AML-193 (cell line): ENCODE measurements at regions not wholly inside any gene's neighbourhood (a gene's known extent, or its start where the extent isn't known, plus 50 kb on each side); places are given as distances from the start of the nearest gene placed in this dataset.
"Not testable (repeated sequence)": the region's sequence is repeated elsewhere in the genome, so short reads cannot be mapped to it uniquely, and the experiment has no call there.

Experiments used
- DNase-seq, 2 experiments: peaks; one replicate each; lab custom pipeline; 2025; lab: John Stamatoyannopoulos, UW

DNA sequence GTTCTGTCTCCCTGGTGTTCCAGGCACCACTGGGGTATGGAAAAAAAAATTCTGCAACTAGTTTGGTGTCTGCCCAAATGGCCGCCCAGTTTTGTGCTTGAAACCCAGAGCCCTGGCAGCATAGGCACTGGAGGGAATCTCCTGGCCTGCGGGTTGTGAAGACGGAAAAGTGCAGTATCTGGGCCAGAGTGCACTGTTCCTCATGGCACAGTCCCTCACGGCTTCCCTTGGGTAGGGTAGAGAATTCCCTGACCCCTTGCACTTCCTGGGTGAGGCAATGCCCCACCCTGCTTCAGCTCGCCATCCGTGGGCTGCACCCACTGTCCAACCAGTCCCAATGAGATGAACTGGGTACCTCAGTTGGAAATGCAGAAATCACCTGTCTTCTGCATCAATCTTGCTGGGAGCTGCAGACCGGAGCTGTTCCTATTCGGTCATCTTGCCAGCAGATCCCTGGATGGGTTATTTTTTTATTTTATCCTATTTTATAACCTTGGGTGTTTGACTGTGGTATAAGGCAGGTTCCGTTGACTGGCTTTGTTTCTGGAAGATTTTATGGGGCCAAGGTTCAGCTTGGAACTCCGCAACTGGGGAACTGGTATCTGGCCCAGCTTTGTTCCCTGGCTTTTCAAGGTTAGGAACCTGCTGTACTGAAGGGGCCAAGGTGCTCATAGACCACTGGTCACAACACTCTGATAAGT is 59.5 kb upstream of the IRAK1BP1 start:
- DNase-seq = not testable (repeated sequence)

DNA sequence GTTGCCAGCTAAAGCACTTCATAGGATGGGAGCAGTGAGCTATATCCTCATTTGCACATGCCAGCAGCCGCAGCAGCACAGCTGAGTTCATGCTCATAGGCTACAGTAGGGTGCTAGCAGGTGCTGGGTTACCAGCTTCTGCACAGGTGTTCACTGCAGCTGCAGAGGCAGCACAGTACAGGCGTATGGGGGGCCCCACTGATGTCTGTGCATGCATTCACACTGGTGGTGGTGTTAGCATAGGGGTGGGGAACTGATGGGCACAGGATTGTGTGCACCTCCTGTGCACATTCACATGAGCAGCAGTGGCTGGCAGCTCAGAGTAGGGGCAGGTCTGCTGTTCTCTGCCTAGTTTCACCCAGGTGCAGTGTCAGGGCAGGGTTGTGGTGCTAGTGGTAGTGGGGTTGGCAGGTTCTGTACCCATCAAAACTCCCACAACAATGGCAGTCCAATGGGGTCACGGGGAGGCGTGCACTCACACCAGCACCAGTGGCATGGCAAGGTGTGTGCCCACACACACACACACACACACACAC is 58.9 kb upstream of the IRAK1BP1 start:
- no peak for DNase-seq

DNA sequence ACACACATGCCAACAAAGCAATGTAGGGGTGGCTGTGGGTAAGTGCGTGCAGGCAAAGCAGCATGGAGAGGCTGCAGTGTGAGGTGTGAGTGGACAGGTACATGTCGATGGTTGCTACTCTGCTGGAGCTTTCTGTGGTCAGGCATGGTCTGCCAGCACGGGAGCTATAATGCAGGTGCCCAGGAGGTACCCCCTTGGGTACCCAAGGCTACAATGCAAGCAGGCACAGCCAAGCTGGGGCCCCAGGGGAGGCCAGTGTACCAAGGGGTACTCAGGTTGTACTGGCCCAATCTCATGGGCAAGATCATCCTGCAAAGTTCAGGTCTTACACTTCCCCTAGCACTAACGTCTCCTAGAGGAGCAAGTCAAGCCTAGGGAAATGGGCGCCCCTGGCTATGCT is 58.4 kb upstream of the IRAK1BP1 start:
- no peak for DNase-seq

DNA sequence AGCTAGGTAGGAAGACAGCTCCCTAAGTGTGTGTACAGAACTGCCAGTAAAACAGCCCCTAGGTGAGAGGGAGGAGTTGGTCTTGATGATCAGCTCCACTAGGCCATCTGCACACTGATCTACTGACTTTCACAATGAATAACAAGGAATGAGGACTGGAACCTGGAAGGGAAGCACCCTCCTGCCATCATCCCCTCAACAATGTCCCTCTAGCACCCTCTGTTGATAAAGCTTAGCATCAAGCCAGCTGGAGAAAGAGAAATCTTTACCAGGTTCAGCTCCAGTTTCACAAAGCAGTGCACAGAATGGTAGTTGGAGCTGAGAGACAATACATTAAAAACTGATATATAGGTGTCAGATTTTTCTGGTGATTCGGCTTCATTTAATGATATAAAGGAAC is 57.2 kb upstream of the IRAK1BP1 start:
- DNase-seq = peak; percentile 0 to 4

DNA sequence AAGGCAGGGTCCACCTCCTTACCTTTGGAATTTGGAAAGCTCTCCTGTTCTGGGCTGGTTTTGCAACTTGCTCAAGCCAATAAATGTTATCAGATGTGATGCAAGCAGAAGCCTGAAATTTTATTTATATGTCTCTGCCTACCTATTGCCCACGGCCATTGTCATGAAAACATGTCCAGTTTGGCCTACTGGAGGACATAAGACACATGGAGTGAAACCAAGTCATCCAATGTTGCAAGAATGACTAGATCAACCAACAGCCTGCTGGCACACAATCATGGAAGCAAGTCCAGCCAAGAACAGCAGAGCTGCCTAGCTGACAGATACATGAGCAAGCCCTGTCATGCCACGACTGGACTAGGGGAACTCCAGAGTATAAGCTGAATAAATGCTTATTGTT is 56.7 kb upstream of the IRAK1BP1 start:
- no peak for DNase-seq
